ENCODE measurements at regions not wholly inside any gene's neighbourhood (a gene's known extent, or its start where the extent isn't known, plus 50 kb on each side); places are given as distances from the start of the nearest gene placed in this dataset.

DNA sequence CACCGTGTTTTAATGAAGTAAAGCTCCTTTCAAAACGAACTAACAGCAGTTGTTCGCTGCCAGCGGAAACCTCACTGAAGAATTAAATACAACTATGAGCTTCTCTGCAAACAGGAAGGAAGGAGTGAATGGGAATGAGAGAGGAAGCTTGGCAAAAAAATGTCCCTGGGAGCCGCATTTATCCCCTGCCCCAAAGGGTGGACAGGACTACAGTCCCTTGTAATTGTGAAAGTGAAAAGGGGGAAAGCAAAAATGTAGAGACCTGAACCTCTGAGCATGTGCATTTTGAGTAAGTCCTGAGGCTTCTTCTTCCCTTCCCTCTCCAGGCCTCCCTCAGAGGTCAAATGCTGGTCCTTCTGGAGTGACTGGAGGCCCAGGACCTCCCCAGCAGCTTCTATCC is 53.8 kb upstream of the BMP2K start:
- Mint-ChIP-seq H3K4me3 (no peak overlapping the region), H3K36me3 (ENCODE audit: low read depth) (no peaks in the 10 kb centered on the region), H3K4me1 (ENCODE audit: low read depth) (peaks cover 24% of the 10 kb centered on the region), H3K27me3 (no peaks in the 10 kb centered on the region), H3K9me3 (no peaks in the 10 kb centered on the region), H3K27ac (no peak overlapping the region)
- H3K4me3 ChIP-seq (ENCODE audit: low read length): no peak overlapping the region
- H3K4me1 ChIP-seq (ENCODE audit: insufficient read depth, low read length): peaks cover 8% of the 10 kb centered on the region
- no peaks in the 10 kb centered on the region for H3K9me3 ChIP-seq (ENCODE audit: control insufficient read depth in 1 of 2, insufficient read depth in 1 of 2, low read length in 2 of 2)
- no peaks in the 10 kb centered on the region for H3K36me3 ChIP-seq (ENCODE audit: insufficient read depth, low read length)
- POLR2A ChIA-PET: no interaction called here
- ATAC-seq (ENCODE audit: poor library complexity) (no peak), DNase-seq (no peak)
- intact Hi-C loops (cut with DNase I, micrococcal nuclease): loop anchor here in 1 of 2 experiments (10.0 kb wide), 1 partner anchor 52 kb away; the partner anchor contains the start of gene BMP2K
- no peaks in the 10 kb centered on the region for H3K27me3 ChIP-seq (ENCODE audit: control insufficient read depth in 1 of 2, insufficient read depth in 2 of 2, low read length in 2 of 2)
- TF ChIP-seq CTCF (IDR thresholded peaks at IDR 0.05): no peak
- CTCF ChIA-PET: no interaction called here
- H3K27ac ChIP-seq (ENCODE audit: low read depth in 1 of 2, low read length in 2 of 2): no peak overlapping the region

DNA sequence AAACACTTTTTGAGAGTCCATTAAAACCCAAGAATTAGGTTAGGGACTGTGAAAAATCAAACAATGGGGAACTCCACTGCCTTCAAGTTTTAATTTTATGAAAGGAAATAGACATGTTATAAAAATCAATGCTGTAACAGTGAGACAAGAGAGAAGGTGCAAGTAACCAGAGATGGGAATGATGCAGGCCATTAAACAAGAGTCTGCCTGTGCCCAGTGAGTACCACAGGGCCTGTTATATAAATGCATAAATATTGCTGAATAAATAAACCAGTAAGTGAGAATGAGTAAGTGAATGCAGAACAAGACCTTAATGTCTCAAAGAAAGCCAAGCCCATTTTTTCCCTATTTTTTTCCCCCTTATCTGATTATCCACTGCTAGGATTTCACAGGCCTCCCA is 53.3 kb upstream of the BMP2K start:
- intact Hi-C loops (cut with DNase I, micrococcal nuclease): loop anchor here in 1 of 2 experiments (10.0 kb wide), 1 partner anchor 52 kb away; the partner anchor contains the start of gene BMP2K
- H3K27ac Mint-ChIP-seq: no peak overlapping the region
- no peak overlapping the region for H3K27ac ChIP-seq (ENCODE audit: low read depth in 1 of 2, low read length in 2 of 2)

More for the DNA sequence above, 53.3 kb upstream of the BMP2K start:
- no peak overlapping the region for H3K4me3 ChIP-seq (ENCODE audit: low read length)
- no peak for ATAC-seq (ENCODE audit: poor library complexity)
- no peaks in the 10 kb centered on the region for H3K27me3 ChIP-seq (ENCODE audit: control insufficient read depth in 1 of 2, insufficient read depth in 2 of 2, low read length in 2 of 2)
- POLR2A ChIA-PET: no interaction called here
- no peak for TF ChIP-seq CTCF (IDR thresholded peaks at IDR 0.05)
- no peaks in the 10 kb centered on the region for H3K9me3 ChIP-seq (ENCODE audit: control insufficient read depth in 1 of 2, insufficient read depth in 1 of 2, low read length in 2 of 2)
- no peak overlapping the region for H3K4me3 Mint-ChIP-seq
- H3K36me3 Mint-ChIP-seq (ENCODE audit: low read depth): no peaks in the 10 kb centered on the region
- H3K27me3 Mint-ChIP-seq: no peaks in the 10 kb centered on the region
- no peaks in the 10 kb centered on the region for H3K36me3 ChIP-seq (ENCODE audit: insufficient read depth, low read length)
- no peak for DNase-seq
- H3K4me1 Mint-ChIP-seq (ENCODE audit: low read depth): peaks cover 24% of the 10 kb centered on the region
- no peaks in the 10 kb centered on the region for H3K9me3 Mint-ChIP-seq
- peaks cover 8% of the 10 kb centered on the region for H3K4me1 ChIP-seq (ENCODE audit: insufficient read depth, low read length)
- CTCF ChIA-PET: no interaction called here

Data from CD4-positive, alpha-beta T cell (primary cell).